Thyroid gland (tissue), 4 donors: ENCODE measurements at regions not wholly inside any gene's neighbourhood (a gene's known extent, or its start where the extent isn't known, plus 50 kb on each side); places are given as distances from the start of the nearest gene placed in this dataset.

ENCODE experiments used
- POLR2A ChIP-seq, 2 donors: fragments of 450-650 bp; IDR thresholded peaks; one replicate each; pipeline ENCODE4 v1.6.1; 2017; ENCODE audit warnings: antibody characterized with exemption in 2 of 2, mild to moderate bottlenecking in 2 of 2, moderate library complexity in 1 of 2
- TF ChIP-seq, protein P1 (sequence below), 6 experiments: fragments of 200-600 bp in 3 of 6; fragments of 450-650 bp in 3 of 6; sonication (generic) in 3 of 6; IDR thresholded peaks; one replicate each; pipeline ENCODE4 v1.5.1; 2016 to 2019; ENCODE audit warnings: antibody characterized with exemption in 6 of 6, mild to moderate bottlenecking in 2 of 6, inconsistent platforms in 1 of 6, moderate library complexity in 1 of 6

DNA sequence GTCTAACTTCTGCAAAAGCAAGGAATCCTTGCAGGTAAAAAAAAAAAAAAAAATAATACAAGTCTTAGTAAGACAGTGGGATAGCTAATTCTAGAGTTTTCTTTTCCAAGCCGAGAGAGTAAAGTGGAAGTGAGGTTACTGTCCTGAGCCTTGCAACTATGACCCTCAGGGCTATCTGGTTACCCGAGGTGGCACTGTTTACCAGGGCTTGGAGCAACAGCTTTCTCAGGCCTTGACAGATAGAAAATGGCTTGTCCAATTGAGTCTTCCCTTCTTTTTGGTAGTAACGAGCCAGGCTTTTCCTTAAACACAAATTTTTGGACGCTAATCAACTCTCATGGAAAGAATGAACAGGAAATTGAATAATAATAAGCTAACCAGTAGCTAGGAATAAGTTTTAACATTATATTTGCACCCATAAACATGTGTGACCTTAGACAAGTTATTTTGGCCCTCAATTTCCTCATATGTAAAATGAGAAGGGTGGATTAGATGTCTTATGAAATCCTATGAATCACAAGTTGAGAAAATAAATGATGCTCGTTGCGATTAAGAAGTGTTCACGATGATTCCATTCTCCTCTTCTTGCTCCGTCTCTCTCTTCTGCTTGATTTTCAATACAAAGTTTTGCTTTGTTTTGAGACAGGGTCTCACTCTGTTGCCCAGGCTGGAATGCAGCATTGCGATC, 236.9 kb upstream of the KBTBD8 start:
- TF ChIP-seq, protein P1, sequence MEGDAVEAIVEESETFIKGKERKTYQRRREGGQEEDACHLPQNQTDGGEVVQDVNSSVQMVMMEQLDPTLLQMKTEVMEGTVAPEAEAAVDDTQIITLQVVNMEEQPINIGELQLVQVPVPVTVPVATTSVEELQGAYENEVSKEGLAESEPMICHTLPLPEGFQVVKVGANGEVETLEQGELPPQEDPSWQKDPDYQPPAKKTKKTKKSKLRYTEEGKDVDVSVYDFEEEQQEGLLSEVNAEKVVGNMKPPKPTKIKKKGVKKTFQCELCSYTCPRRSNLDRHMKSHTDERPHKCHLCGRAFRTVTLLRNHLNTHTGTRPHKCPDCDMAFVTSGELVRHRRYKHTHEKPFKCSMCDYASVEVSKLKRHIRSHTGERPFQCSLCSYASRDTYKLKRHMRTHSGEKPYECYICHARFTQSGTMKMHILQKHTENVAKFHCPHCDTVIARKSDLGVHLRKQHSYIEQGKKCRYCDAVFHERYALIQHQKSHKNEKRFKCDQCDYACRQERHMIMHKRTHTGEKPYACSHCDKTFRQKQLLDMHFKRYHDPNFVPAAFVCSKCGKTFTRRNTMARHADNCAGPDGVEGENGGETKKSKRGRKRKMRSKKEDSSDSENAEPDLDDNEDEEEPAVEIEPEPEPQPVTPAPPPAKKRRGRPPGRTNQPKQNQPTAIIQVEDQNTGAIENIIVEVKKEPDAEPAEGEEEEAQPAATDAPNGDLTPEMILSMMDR (IDR thresholded peaks at IDR 0.05), result no peak
- no peak for TF ChIP-seq POLR2A (IDR thresholded peaks at IDR 0.05)
